ENCODE measurements at regions not wholly inside any gene's neighbourhood (a gene's known extent, or its start where the extent isn't known, plus 50 kb on each side); places are given as distances from the start of the nearest gene placed in this dataset.

DNA sequence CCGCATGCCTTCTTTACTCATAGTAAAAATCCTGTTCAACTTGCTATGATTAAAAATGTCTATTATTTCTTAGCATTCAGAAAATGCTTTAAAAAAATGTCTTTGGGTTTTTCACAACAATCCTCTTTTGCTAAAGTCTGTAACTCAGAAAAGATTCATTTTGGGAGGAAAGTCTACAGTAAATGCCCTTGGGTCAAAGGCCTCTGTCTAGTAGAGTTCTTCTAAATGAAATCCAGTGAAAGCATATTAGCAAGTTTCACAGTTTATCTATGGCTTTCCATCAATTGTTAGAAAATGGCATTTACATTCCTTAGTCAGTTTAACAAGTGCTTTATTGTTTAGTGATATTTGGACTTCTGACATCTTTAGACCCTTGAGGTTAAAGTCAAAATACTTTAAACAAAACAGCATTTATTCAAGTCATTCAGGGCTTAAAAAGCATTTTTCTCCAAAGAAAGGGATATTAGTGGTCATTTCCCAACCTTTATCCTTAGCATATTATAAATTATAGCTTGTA, 137.1 kb upstream of the TARS1 start:
- DNase-seq: no peak

DNA sequence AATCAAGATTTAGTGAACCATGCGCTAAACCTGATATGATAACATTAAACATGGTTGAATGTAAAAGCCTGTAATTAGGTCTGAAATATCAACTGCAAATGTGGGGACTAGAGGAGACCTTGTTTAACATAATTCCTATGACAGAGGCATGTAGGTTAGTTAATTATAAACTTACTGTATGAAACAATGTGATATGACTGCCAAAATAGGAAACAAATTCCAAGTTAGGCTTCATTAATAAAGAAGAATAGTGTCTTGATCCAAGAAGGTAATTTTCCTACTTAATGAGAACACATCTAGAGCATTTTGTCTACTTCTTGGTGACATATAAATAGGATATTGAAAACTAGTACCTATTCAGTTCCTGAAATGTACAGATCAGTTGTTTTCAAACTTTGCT, 136.2 kb upstream of the TARS1 start:
- DNase-seq: no peak

DNA sequence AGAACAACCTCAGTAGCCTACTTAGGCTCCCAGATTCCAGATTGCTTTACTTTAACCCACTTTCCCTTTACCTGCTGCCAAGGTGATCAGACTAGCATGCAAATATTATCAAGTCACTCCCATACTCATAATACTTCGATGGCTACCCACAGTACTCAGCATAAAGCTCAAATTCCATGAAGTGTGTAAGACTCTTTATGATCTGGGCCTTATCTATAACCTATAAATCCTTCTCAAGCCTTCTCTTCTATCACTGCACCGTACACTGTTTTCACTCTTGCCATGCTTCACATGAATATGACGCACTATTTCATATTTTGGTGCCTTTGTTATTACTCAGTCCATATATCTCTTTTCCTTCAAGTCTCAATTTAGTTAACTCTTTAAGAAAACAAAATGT, 135.2 kb upstream of the TARS1 start:
- DNase-seq: no peak

DNA sequence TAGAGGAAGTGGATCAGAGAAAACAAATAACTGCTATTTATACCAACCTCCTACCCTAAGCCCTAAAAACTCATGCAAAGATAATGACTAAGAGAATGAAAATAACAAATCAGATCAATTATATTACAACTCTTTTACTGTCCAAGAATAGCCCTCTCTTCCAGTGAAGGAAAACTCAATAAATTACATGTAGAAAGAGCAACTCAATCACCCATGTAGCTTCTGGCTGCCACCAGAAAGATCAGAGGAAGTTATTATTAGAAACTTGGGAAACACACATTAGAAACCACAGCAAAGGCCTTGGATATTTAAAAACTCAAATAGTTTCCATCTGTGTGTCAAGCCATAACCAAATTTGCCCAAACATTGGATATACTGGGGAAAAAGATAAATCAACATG, 134.0 kb upstream of the TARS1 start:
- DNase-seq: no peak

DNA sequence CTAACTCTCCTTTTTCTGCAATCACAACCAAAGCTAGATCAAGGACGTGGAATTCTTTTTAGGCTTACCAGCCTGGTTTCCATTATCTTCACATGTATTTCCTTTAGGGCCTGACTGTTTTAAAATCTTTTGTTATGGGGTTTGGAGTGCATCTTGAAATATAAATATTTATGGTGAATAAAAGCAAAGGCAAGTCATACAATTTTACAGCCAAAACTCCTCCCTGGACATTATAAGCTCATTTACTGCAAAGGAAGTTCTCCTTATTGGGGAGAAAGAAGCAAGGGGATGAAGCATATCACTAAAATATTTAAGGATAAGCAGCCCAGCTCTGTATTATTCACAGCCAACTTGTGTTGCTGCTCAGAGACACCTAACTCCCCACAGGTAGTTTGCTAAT, 132.2 kb upstream of the TARS1 start:
- no peak for DNase-seq

DNA sequence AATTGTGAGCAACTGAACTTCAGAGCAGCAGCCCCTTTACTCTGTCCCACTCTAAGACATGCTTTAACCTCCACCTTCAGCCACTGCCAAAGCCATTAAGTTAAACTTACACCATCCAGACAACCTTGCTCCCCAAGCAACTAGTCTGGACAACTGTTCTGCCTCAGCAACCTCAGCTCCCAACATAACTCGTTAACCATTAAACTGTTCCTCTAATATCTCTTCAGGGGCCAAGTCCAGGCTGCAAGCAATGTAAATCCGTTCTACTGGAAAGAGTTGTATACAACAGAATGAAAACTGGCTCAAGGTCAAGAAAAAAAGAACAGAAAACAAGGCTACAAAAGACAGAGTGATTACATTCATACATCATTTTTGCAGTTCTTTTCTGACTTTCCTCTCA, 131.7 kb upstream of the TARS1 start:
- DNase-seq: no peak

DNA sequence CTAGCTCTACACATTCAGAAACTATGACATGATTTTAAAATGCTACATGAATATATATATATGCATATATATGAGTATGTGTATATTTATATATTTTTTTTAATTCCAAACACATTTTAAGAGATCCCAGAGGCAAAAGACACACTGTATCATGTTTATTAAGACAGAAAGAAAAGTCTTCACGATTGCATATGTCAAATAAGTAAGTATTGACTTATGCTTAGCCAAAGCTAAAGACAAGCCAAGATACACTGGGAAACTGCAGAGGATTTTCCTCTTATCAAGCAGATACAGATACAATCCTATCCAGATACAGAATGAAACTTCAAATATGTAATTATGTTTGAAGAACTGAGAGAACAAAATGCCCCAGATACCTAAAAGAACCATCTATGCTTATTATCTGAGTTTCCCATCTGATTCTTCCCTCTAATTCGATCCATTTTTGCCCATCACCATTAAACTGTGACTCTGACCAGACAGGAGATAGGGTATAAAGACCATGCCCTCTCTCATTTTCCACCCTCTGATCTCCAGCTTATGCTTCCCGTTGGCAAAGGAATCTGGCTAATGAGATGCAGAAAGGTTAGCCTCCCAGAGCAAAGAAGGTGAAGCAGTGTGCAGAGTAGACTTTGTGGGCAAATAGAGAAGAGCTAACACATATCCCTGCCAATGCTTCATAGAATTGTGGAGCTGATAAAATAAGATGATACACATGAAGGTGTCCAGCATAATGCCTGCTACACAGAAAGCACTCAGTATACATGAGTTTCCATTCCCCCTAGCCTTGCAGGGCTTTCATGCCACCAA, 131.0 kb upstream of the TARS1 start:
- no peak for DNase-seq

DNA sequence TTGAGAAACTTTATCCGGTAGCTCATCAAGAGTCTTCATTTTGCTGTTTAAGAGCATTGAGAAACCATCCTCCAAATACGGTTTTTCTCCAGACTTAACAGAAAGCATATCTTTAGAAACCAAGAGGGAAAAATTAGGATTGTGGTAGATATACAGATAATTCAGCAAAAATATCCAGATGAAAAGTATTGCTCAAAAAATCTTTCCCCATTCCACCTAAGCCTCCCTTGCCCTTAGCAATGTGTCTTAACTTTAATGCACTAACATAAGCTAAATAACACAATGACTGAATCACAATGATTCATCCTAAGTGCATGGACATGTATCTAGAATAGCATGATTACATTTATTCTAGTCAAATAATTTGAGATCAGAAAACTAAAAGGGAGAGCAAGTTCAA, 130.3 kb upstream of the TARS1 start:
- DNase-seq: no peak

DNA sequence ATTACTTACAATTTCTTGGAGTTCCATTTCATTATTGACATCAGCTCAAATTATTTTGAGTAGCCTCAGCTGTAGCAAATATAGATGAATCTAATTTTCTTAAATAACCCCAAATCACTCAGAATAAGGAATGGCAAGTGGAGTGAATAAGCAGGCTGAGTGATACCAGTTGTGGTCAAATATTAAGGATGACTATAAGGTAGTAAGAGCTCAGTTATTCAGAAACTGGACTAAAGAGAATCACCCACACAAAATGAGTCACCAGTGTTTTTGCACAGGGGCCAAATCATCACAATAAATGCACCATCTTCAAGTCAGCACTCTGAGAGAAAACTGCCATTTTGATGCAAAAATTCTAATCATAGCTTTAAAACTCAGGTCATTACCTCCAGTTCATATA, 128.9 kb upstream of the TARS1 start:
- no peak for DNase-seq

DNA sequence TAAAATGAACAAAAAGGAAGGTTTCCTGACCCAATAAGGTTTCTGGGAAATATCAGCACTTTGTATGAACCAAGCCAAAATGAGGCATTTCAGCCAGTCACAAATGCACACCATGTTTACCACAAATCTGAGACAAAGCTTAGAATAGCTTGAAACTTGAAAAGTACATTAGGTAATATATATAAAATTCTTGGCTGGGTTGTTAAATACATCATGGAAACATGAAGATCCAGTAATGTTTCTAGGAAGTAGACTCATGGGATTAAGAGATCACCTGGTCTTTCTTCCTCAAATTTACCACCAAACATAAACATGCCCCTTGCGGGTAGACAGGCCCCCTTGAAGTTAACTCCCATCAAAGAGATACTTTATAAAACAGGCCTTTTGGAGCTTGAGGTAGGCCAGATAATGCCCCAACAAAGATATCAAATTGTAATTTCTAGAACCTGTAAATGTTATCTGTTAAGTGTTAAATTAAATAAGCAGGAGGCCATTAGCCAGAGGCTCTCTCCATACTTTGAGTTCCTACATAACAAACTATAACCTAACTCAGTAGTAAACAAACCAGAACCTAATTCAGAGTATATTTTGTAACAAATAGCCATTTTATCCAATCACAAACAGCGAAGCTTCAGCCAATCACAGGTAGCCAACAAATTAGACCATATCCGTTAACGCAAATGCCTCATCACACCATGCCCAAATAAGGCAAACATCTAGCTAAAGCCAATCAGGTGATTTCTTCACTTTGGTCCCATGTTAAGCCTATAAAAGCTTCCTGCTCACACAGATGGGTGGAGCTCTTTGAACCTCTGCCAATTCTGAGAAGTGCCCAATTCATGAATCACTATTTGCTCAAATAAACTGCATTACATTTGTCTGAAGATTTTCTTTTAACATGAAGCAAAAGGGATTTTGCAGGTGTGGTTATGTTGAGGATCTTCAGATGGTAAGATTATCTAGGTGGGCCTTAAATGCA, 127.9 kb upstream of the TARS1 start:
- peak; percentile 23 for DNase-seq

DNA sequence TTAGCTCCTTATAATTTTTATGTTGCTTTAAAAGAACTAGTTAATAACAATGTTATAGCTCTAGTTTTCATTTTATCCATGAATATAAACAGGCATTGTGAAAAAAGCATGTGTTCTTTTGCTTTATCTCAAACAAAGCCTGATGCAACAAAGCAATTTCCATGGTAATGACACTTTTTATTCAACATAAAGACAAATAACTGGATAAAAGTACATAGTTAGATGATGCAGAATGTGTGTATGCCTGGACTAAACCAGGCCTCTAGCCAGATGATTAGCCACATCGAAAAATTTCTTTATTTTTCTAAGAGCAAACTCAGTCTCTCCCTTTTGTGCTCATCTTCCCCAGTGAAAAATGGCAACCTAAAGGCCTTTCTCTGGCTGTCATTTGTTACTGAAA, 125.6 kb upstream of the TARS1 start:
- DNase-seq: no peak

DNA sequence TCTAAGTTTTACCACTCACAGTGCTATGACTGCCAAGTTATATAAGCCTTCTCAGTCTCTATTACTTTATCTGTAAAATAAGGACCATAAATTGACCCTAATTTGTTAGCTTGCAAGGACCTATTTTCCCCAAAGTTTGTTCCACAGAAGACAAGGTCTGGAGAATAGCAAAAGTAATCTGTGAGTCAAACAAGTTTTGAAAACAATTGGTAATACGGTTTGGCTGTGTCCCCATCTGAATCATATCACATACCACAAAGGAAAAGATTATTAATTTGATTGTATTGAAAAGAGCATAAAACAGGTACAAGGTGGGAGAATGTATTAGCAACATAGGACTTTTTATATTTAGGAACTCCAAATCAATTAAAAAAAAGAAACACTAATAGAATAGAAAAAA, 124.0 kb upstream of the TARS1 start:
- no peak for DNase-seq

DNA sequence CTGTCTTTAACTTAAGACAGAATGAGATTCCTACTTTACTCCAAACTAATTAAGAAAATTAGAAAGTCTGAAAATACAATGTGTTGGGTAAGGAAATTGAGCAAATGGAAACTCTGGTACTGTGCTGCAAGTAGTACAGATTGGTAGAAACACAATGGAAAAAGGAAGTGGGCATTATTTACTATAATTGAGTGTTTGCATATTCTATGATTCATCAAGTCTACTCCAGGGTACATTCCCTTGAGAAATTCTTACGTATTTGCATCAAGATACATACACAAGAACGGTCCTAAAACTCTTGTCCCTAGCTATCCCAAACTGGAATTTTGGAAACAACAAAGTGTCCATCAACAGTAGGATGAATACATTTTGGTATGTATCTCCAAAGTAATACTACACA, 123.5 kb upstream of the TARS1 start:
- no peak for DNase-seq

DNA sequence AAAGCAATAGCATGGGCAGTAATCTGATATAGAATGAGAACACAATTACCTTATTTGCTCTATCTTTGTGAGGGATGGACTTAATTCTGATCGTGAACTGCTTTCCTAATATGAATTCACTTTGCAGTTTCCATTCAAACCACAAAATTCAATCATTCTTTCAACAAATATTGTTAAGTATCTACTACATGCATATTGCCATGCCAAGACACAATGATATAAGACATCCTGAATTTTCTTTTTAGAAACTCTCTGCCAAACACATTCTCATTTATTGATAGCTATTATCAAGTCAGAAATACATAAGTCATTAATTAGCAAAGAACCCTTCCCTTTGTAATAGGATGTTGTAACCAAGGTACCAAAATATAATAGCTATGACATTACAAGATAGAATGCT, 121.6 kb upstream of the TARS1 start:
- DNase-seq: no peak

DNA sequence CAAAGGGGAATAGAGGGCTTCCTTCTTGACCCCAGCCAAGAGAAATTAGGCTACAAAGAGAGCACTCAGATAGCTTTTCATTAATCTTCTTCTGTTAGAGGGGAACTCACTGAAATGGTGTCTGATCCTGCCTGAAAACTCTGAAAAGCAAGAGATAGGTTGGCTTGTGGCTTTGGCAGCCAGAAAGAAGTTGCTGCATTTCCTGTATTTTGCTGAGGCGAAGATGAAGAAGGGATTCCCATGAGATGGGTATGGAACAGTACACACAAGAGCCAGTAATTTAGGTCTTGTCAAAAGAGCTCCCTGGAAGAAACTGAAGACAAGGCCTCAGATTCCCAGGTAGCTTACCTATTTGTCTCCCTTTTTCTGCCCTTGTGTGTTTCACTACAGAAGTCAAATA, 120.9 kb upstream of the TARS1 start:
- DNase-seq: no peak

DNA sequence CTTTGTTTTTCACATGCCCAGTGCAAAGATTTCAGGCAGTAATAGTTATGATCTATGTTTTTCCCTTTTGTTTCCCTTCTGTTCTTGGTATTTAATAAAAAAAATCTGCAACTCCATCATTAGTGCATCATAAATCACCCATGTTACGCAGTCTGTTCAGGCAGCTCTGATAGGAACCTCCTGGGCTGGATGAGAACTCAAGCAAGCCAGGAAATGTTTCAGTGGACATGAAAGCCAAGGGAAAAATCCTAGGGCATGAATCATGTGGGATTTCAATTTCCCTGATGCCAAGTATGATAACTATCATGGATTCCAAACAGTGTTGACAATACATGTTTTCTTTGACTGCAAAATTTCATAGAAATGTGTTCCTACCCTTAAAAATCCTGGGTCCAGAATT, 119.7 kb upstream of the TARS1 start:
- DNase-seq: no peak

DNA sequence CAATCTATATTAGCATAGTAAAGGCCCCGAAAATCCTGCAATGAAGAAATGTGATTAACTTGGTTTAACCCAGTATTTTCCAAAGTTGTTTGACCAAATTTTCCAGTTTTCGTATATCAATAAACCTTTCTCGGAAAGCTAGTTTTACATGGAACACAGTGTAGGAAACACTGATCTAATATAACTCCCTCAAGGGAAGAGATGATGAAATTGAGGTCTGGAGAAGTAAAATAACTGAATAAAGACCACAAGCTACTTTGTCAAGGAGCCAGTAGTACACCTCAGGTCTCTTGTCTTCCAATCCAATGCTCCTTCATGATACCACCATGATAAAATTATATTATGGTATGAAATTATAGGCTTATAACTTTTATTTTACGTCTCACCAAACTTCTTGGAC, 118.1 kb upstream of the TARS1 start:
- DNase-seq: no peak

DNA sequence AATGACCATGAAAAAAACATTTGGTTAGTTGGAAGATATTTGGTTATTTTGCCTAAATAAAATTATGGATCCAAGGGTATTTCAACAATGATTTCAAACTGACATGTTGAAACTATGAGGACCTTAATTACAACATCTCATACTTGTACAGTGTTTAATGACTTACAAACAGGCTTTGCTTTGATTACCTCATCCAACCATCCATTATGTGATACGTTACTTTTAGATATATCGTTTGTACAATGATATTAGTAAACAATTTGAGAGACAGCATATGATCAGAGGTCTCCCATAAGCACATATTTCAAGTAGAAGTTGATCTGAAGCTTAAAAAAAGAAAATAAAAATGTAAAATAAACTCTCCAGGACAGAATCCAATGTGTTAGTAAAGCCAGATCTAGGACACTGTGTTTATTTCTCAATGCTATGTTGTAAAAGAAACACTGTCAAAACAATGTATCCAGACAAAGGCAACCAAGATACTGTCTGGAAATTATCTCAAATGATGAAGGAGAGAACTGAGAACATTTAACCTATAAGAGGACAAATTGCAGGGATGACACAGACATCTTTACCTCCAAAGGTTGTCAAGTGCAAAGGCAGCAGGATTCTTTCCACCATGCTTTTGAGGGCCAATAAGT, 116.0 kb upstream of the TARS1 start:
- no peak for DNase-seq

DNA sequence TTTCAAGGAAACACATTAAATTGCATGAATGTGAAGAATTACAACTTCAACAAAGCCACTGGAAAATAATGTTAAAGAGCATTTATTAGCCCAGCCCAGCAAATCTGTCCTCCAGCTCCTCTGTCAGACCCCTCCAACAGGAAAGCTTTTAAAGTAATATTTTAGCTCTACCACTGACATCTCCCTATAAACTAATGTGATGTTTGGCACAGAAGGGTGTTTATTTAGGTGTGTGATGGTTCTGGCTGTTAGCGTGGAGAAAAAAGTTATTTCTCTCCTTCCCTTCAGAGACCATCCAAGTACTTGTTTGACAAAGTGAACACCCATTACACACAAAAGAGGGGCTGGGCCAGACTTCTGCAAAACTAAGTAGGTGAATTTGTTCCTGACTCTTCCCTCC, 111.9 kb upstream of the TARS1 start:
- DNase-seq: no peak

DNA sequence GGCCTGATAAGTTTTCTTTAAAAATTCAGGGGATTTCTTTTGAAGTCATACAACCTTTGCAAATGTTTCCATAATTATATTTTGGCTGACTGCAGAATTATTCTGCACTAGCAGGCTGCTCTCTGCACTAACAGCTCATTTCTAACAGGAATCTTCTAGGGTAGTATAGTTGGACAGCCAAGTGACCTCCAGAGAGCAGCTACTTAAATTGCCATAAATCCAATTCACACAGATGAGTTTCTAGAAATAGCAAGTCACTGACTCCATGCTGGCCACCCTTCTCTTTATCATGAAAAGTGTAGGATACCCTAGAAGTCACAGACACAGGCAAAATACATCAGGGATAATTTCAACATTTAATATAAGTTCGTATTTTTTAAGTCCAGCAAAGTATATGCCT, 110.9 kb upstream of the TARS1 start:
- DNase-seq: no peak

DNA sequence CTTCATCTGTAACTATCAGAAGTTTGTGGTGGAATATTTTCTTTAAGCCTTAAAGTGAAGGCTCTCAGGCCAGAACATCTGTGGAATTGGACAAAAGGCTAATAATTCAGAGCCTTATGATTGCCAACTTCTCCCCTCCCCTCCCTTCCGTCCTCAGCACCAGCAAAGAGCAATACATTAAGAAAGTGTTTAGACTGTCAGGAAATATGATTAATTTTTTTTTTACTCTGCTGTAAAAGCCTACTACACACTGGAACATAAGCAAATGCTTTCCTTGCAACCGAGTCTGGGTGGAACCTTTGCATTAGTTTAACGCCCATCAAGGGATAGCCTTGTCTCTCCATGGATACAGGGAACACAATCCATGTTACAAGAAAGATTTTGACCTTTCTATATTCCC, 110.3 kb upstream of the TARS1 start:
- no peak for DNase-seq

DNA sequence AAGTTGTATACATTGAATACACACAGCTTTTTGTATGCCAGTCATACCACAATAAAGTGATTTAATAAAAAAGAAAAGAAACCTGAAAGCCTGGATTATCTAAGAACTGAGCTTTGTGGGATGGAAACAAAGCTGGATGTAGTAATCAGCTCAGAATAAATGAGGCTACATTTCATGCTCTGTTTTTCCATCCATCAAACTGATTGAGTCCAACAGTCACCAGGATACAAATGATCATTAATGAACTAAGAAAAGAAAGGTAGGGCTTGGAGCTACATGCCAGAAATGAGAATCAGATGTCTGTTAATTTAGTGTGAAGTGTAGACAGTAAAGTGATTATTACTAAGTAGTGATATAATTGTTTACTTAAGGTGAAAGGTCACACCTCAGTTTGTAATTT, 109.8 kb upstream of the TARS1 start:
- no peak for DNase-seq

DNA sequence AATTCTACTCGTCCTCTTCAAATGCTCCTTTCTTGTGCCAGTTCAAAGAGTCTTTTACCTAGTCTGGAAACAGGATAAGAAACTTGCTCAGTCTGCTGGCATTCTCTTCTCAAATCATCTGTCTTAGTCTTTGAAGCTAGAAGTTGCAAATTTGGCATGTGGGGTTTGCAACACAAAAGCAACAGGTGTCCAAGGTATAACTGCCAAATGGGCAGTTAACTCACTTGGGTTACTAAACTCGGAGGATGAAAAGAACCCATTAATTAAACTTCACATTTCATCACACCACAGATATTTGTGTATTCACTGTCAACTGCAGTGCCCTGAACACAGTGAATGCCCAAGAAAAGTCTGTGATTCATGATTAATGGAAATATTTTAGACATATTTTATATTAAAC, 108.0 kb upstream of the TARS1 start:
- DNase-seq: no peak

DNA sequence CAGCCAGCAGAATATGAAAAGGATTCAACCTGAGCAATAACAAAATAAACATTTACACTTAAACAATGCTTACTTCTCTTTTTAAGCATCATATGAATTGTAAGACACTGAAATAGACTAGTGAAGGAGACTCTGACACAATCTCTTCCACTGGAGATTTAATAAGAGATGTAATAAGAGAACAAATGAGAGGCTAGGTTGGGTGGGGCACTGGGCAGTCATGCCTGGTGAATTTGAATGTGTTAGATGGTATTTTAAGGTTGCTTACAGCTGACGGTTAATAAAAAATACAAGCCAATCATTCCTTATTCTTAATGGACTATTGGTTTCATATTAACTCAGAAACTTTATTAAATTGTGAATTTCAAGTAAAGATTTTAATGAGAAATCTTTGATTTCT, 105.9 kb upstream of the TARS1 start:
- no peak for DNase-seq

All from hematopoietic multipotent progenitor cell treated with erythropoietin and hydrocortisone succinate and interleukin-3 and kit ligand, for 8 days (in vitro differentiated cells).